ENCODE measurements at regions not wholly inside any gene's neighbourhood (a gene's known extent, or its start where the extent isn't known, plus 50 kb on each side); places are given as distances from the start of the nearest gene placed in this dataset.

GRCh38 chr17:13395862-13396261, 205.9 kb downstream of the HS3ST3A1 start:
- TF ChIP-seq EZH2phosphoT487 (IDR thresholded peaks at IDR 0.05; ENCODE audit: unreplicated experiment) (no peak), EZH2 (IDR thresholded peaks at IDR 0.05; ENCODE audit: low read depth, unreplicated experiment) (no peak), CTCF (conservative IDR thresholded peaks at IDR 0.05; ENCODE audit: low read depth in 2 of 2) (no peak), JUNB (IDR thresholded peaks at IDR 0.05; ENCODE audit: unreplicated experiment) (no peak), REST (IDR thresholded peaks at IDR 0.05; ENCODE audit: unreplicated experiment) (no peak)
